ENCODE measurements at regions not wholly inside any gene's neighbourhood (a gene's known extent, or its start where the extent isn't known, plus 50 kb on each side); places are given as distances from the start of the nearest gene placed in this dataset.

DNA sequence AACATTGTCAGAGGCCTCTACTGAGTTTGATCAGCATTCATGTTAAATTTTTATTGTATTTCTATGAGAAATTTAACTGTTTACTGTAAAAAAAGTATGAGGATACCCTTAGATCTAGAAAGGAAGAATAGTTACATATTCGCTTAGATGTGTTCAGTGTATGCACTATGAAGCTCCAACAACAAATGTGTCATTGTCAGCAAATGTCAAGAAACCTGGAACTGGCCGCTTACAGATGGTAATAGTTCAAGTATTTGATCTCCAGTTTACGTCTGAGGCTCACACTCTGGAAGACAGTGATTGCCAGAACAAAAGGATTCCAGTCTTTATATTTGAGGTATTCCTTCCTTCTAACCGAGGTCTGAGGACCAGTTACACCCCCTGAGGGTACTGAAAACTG, 921.2 kb upstream of the LRRTM1 start:
- no peak for TF ChIP-seq EZH2phosphoT487 (IDR thresholded peaks at IDR 0.05; ENCODE audit: borderline replicate concordance)
- TF ChIP-seq, protein P1, sequence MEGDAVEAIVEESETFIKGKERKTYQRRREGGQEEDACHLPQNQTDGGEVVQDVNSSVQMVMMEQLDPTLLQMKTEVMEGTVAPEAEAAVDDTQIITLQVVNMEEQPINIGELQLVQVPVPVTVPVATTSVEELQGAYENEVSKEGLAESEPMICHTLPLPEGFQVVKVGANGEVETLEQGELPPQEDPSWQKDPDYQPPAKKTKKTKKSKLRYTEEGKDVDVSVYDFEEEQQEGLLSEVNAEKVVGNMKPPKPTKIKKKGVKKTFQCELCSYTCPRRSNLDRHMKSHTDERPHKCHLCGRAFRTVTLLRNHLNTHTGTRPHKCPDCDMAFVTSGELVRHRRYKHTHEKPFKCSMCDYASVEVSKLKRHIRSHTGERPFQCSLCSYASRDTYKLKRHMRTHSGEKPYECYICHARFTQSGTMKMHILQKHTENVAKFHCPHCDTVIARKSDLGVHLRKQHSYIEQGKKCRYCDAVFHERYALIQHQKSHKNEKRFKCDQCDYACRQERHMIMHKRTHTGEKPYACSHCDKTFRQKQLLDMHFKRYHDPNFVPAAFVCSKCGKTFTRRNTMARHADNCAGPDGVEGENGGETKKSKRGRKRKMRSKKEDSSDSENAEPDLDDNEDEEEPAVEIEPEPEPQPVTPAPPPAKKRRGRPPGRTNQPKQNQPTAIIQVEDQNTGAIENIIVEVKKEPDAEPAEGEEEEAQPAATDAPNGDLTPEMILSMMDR (conservative IDR thresholded peaks at IDR 0.05; ENCODE audit: low read length) = no peak
- Histone ChIP-seq H4K20me1 (ENCODE audit: insufficient read depth, low read length, poor library complexity, severe bottlenecking) (no peaks in the 10 kb centered on the region), H3K9me3 (ENCODE audit: insufficient read depth, low read depth, low read length) (no peaks in the 10 kb centered on the region), H3K79me2 (ENCODE audit: insufficient read depth, low read length) (no peaks in the 10 kb centered on the region), H3K27me3 (ENCODE audit: insufficient read depth, low read length, poor library complexity, severe bottlenecking) (no peaks in the 10 kb centered on the region), H3F3A (ENCODE audit: low read depth) (no peaks in the 10 kb centered on the region), H3K4me2 (ENCODE audit: low read depth, low read length, poor library complexity, severe bottlenecking) (no peak overlapping the region), H3K36me3 (ENCODE audit: insufficient read depth, low read length) (no peaks in the 10 kb centered on the region), H3K9ac (ENCODE audit: low read depth, low read length, poor library complexity, severe bottlenecking) (no peak overlapping the region), H3K4me3 (ENCODE audit: low read length, poor library complexity, severe bottlenecking) (no peak overlapping the region), H3K9me2 (replicated peaks; ENCODE audit: low read depth, low read length) (no peaks in the 10 kb centered on the region), H2AFZ (ENCODE audit: low read length) (no peak overlapping the region), H3K4me1 (ENCODE audit: insufficient read depth, low read length, poor library complexity, severe bottlenecking) (no peaks in the 10 kb centered on the region)

- no peaks in the 10 kb centered on the region for H3K36me3 ChIP-seq (ENCODE audit: insufficient read depth, low read length)
- H4K20me1 ChIP-seq (ENCODE audit: insufficient read depth, low read length, poor library complexity, severe bottlenecking) = no peaks in the 10 kb centered on the region
- H3K9me2 ChIP-seq (replicated peaks; ENCODE audit: low read depth, low read length) = no peaks in the 10 kb centered on the region
- no peaks in the 10 kb centered on the region for H3K27me3 ChIP-seq (ENCODE audit: insufficient read depth, low read length, poor library complexity, severe bottlenecking)
- no peak overlapping the region for H3K9ac ChIP-seq (ENCODE audit: low read depth, low read length, poor library complexity, severe bottlenecking)
- no peak overlapping the region for H2AFZ ChIP-seq (ENCODE audit: low read length)
- no peaks in the 10 kb centered on the region for H3K79me2 ChIP-seq (ENCODE audit: insufficient read depth, low read length)
- H3F3A ChIP-seq (ENCODE audit: low read depth) = no peaks in the 10 kb centered on the region
- H3K9me3 ChIP-seq (ENCODE audit: insufficient read depth, low read depth, low read length) = no peaks in the 10 kb centered on the region
- no peak overlapping the region for H3K4me2 ChIP-seq (ENCODE audit: low read depth, low read length, poor library complexity, severe bottlenecking)
- no peaks in the 10 kb centered on the region for H3K4me1 ChIP-seq (ENCODE audit: insufficient read depth, low read length, poor library complexity, severe bottlenecking)
- no peak for TF ChIP-seq EZH2phosphoT487 (IDR thresholded peaks at IDR 0.05; ENCODE audit: borderline replicate concordance)
- TF ChIP-seq, protein P1 (conservative IDR thresholded peaks at IDR 0.05; ENCODE audit: low read length) = no peak
- no peak overlapping the region for H3K4me3 ChIP-seq (ENCODE audit: low read length, poor library complexity, severe bottlenecking)
Measured at GRCh38 chr2:81213598-81213997, 909.0 kb upstream of the LRRTM1 start.

GRCh38 chr2:81206216-81206615, 901.7 kb upstream of the LRRTM1 start:
- Histone ChIP-seq H4K20me1 (ENCODE audit: insufficient read depth, low read length, poor library complexity, severe bottlenecking) (no peaks in the 10 kb centered on the region), H3K9ac (ENCODE audit: low read depth, low read length, poor library complexity, severe bottlenecking) (no peak overlapping the region), H3K36me3 (ENCODE audit: insufficient read depth, low read length) (no peaks in the 10 kb centered on the region), H3K27me3 (ENCODE audit: insufficient read depth, low read length, poor library complexity, severe bottlenecking) (no peaks in the 10 kb centered on the region), H3K9me3 (ENCODE audit: insufficient read depth, low read depth, low read length) (no peaks in the 10 kb centered on the region), H3K4me1 (ENCODE audit: insufficient read depth, low read length, poor library complexity, severe bottlenecking) (no peaks in the 10 kb centered on the region), H3K4me3 (ENCODE audit: low read length, poor library complexity, severe bottlenecking) (no peak overlapping the region), H3K9me2 (replicated peaks; ENCODE audit: low read depth, low read length) (no peaks in the 10 kb centered on the region), H2AFZ (ENCODE audit: low read length) (no peak overlapping the region), H3F3A (ENCODE audit: low read depth) (no peaks in the 10 kb centered on the region), H3K79me2 (ENCODE audit: insufficient read depth, low read length) (no peaks in the 10 kb centered on the region), H3K4me2 (ENCODE audit: low read depth, low read length, poor library complexity, severe bottlenecking) (no peak overlapping the region)
- TF ChIP-seq, protein P1 (conservative IDR thresholded peaks at IDR 0.05; ENCODE audit: low read length) = no peak
- TF ChIP-seq EZH2phosphoT487 (IDR thresholded peaks at IDR 0.05; ENCODE audit: borderline replicate concordance) = no peak

Measured in Loucy (cell line).